SK-N-MC (cell line): ENCODE measurements at regions not wholly inside any gene's neighbourhood (a gene's known extent, or its start where the extent isn't known, plus 50 kb on each side); places are given as distances from the start of the nearest gene placed in this dataset.

Experiments
- DNase-seq: peaks from one replicate; pipeline ENCODE4 v3.0.0-alpha.2; 2011; ENCODE audit warnings: low read depth, low spot score
- H3K27ac ChIP-seq: fragments of 200-600 bp; sonication (generic); 2 replicates; pipeline ENCODE4 v1.5.1; 2016; ENCODE audit warnings: mixed run types
- H3K36me3 ChIP-seq: fragments of 200-600 bp; sonication (generic); 2 replicates; pipeline ENCODE4 v1.6.1; 2017; ENCODE audit warnings: antibody characterized with exemption, low read length, mixed read lengths; ENCODE audit not compliant: insufficient read depth
- H3K4me3 ChIP-seq: fragments of 200-600 bp; sonication (generic); 2 replicates; pipeline ENCODE4 v1.5.1; 2016
- H3K9ac ChIP-seq: fragments of 200-600 bp; sonication (generic); 2 replicates; pipeline ENCODE4 v1.8.0; 2017; ENCODE audit warnings: mixed run types, mixed read lengths; ENCODE audit not compliant: insufficient read length
- H3K9me3 ChIP-seq: fragments of 200-600 bp; sonication (generic); 2 replicates; pipeline ENCODE4 v1.6.1; 2017; ENCODE audit warnings: low read depth, mild to moderate bottlenecking, antibody characterized with exemption, low read length, moderate library complexity, mixed read lengths
- EZH2 ChIP-seq: fragments of 200-600 bp; sonication (generic); IDR thresholded peaks from one replicate; pipeline ENCODE4 v1.6.1; 2017; ENCODE audit warnings: antibody characterized with exemption
- FOXP2 ChIP-seq: optimal IDR thresholded peaks from 2 replicates; pipeline ENCODE3; 2011; ENCODE audit warnings: mild to moderate bottlenecking, moderate library complexity; ENCODE audit not compliant: insufficient read depth; ENCODE audit errors: extremely low read length, control extremely low read depth
- POLR2AphosphoS5 ChIP-seq: IDR thresholded peaks from 2 replicates; pipeline ENCODE4 v1.6.1; 2012; ENCODE audit warnings: mild to moderate bottlenecking, low read depth, low read length, borderline replicate concordance

DNA sequence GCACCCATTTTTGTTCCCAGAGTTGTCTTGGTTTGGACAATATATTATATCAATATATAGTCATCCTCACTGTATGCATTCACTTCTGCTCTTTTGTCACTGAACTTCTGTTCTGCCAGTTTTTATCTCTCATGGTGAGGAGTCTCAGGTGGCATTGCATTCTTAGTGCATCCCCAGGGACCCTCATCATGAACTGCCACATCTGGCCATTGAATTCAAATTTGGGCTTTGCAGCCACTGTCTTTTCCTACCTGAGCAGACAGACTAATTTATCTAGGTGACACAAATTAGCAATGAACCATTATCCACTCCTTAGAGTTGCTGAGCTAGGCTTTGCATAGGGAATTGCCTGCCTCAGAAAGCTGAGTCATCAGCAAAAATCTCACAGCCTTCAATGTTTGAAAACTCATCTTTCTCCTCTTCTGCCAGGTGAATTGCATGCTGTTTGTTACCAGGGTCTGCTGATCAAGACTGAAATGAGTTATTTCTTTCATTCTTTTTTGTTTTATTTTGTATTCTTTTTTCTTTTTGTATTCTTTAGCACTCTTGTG lies 316.8 kb upstream of the MTPN start:
- Histone ChIP-seq H3K27ac (no peak overlapping the region), H3K9ac (no peak overlapping the region), H3K9me3 (no peaks in the 10 kb centered on the region), H3K36me3 (no peaks in the 10 kb centered on the region), H3K4me3 (no peak overlapping the region)
- no peak for DNase-seq
- no peak for TF ChIP-seq FOXP2
- no peak for TF ChIP-seq EZH2
- no peak for TF ChIP-seq POLR2AphosphoS5

DNA sequence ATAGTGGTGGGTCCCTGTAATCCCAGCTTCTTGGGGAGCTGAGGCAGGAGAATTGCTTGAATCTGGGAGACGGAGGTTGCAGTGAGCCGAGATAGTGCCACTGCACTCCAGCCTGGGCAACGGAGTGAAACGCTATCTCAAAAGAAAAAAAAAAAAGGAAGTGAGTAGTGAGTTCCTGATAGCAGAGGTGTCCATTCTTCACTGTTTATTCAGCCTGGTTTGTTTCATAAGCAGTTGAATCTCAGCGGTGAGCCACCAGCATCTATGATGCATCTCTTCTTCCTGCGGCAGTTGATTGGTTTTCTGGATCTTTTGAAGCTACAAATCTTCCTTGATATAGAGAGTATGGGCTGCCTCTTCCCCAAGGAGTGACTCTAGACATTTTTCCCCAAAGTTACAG lies 316.1 kb upstream of the MTPN start:
- DNase-seq = no peak
- H3K36me3 ChIP-seq = no peaks in the 10 kb centered on the region
- H3K4me3 ChIP-seq = no peak overlapping the region
- no peaks in the 10 kb centered on the region for H3K9me3 ChIP-seq
- H3K27ac ChIP-seq = no peak overlapping the region
- no peak overlapping the region for H3K9ac ChIP-seq
- TF ChIP-seq FOXP2 = no peak
- TF ChIP-seq POLR2AphosphoS5 = no peak
- TF ChIP-seq EZH2 = no peak

DNA sequence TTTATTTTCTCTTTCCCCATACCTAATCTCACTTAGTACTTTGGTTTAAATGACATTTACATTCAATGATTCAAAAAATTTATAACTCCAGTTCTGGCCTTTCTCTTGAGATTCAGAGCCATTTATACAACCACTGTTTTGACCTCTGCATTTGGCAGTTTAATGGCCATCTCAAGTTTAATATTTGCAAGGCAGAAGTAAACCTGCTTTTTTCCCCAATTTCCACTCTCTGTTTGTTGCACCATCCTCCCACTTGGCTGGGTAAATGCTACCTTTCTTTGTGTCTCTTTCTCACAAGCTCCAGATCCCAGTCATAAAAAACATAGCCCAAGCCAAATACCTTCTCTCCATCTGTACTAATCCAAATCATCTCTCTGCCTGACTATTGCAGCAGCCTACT lies 315.2 kb upstream of the MTPN start:
- no peak for DNase-seq
- H3K27ac ChIP-seq = no peak overlapping the region
- H3K36me3 ChIP-seq = no peaks in the 10 kb centered on the region
- H3K9me3 ChIP-seq = no peaks in the 10 kb centered on the region
- no peak for TF ChIP-seq EZH2
- no peak for TF ChIP-seq FOXP2
- no peak for TF ChIP-seq POLR2AphosphoS5
- no peak overlapping the region for H3K9ac ChIP-seq
- no peak overlapping the region for H3K4me3 ChIP-seq

DNA sequence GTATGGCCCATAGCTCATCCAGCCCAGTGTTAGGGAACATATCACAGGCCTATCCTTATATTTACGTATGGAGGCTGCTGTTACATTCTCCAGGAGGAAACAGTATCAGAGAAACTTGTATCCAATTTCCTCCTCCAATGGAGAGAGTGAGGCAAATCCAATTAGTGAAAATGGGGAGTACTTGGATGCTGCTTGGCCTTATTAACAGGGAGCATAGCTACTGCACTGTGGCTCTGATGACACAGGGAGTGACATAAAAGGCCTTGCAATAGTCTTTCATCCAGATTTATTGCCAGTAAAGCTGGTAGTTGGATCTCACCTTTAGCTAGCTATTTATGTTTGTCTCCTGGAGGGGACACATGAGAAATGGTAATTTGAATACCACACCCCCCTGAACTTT lies 313.2 kb upstream of the MTPN start:
- no peak for DNase-seq
- TF ChIP-seq FOXP2 (no peak), POLR2AphosphoS5 (no peak), EZH2 (no peak)
- H3K4me3 ChIP-seq = no peak overlapping the region
- no peak overlapping the region for H3K27ac ChIP-seq
- H3K9ac ChIP-seq = no peak overlapping the region
- H3K9me3 ChIP-seq = no peaks in the 10 kb centered on the region
- H3K36me3 ChIP-seq = no peaks in the 10 kb centered on the region

DNA sequence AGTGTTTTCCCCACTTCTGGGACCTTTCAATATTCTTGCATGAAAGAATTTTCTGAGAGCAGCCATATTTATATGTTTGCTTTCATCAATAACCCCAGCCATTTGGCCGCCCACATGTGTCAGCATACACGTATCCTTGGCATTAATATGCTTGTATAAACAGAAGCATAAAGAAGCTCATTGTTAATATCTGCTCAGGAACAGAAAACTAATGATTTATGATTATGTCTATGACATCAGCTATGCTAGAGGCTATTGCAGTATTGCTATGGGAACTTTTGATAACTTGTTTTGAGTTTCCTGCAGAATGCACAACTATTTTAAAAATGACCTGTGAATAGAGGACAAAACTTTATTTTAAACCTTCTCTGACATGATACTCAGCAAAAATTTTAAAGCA lies 300.9 kb upstream of the MTPN start:
- no peak for TF ChIP-seq FOXP2
- TF ChIP-seq POLR2AphosphoS5 = no peak
- no peak for TF ChIP-seq EZH2
- Histone ChIP-seq H3K36me3 (no peaks in the 10 kb centered on the region), H3K4me3 (peak overlapping the region; percentile 39), H3K9ac (peak overlapping the region; percentile 47), H3K27ac (peak overlapping the region; percentile 99), H3K9me3 (no peaks in the 10 kb centered on the region)
- peak; percentile 42 for DNase-seq

DNA sequence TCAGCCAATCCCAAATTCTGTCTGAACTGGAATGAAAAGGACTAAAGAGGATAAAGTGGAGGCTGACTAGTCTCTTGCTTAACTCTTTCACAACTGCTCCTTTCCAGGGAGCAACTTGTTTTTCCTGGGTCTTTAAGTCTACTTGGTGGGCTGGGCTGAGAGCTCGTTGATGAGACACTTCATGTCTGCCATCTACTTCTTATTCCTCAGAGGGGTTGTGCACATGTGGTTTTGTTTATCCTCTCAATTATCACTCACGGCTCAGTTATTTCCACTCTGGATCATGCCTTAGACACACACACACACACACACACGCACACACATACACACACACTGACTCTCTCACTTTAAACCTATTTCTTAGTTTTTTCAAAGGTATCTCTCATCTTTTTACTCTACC lies 298.6 kb upstream of the MTPN start:
- peak; percentile 93 for DNase-seq
- peak overlapping the region; percentile 99 for H3K27ac ChIP-seq
- peak overlapping the region; percentile 78 for H3K9ac ChIP-seq
- TF ChIP-seq FOXP2 = peak; percentile 91
- TF ChIP-seq EZH2 = no peak
- no peak; the same call in 1 of the 2 replicates for TF ChIP-seq POLR2AphosphoS5
- H3K4me3 ChIP-seq = peak overlapping the region; percentile 73
- no peaks in the 10 kb centered on the region for H3K36me3 ChIP-seq
- no peaks in the 10 kb centered on the region for H3K9me3 ChIP-seq

DNA sequence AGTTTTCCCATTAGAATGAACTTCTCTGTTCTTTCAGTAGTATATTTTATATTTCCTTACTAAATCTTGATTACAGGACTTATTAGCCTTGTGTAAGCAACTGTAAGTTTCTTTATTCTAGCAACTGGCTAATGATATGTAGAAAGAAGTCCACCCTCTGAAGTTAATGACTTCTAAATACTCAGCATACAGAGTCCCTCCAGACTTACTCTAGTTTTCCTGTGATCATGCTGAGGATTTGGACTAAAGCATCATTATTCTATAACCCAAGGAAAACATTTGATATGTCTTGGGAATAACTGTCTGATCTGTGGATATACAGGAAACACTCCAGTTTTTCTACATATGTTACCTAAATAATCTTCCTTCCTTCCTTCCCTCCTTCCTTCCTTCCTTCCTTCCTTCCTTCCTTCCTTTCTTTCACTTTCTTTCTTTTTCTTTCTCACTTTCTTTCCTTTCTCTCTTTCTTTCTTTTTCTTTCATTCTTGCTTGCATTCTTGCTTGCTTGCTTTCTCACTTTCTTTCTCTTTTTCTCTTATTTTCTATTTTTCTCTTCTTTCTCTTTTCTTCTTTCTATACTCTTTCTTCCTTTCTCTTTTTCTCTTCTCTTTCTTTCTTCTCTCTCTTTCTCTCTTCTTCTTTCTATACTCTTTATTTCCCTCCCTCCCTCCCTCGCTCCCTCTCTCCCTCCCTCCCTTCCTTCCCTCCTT lies 297.6 kb upstream of the MTPN start:
- Histone ChIP-seq H3K9me3 (no peaks in the 10 kb centered on the region), H3K4me3 (peak overlapping the region; percentile 73), H3K9ac (peak overlapping the region; percentile 54), H3K36me3 (no peaks in the 10 kb centered on the region), H3K27ac (peak overlapping the region; percentile 99)
- TF ChIP-seq EZH2 (no peak), FOXP2 (no peak), POLR2AphosphoS5 (no peak; the same call in 1 of the 2 replicates)
- peak; percentile 90 for DNase-seq

DNA sequence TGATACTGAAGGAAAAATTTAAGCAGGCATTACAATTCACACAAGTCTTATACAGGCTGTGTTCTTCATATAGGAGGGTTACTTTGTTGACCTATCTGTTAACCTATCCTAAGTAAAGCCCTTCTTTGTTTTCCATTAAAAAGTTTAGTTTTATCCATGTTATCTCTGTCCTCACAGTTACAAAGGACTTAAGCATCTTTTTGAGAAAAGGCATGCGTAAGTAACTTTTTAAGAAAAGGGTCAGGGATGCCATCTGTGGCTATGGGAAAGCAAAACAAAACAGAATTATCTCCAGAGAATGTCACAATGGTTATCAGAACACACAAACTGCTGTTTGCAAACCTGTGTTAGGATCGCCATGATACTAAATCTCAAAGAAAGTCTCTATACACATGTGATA lies 295.8 kb upstream of the MTPN start:
- Histone ChIP-seq H3K36me3 (no peaks in the 10 kb centered on the region), H3K4me3 (no peak overlapping the region), H3K27ac (peak overlapping the region; percentile 99), H3K9me3 (no peaks in the 10 kb centered on the region), H3K9ac (no peak overlapping the region)
- DNase-seq = no peak
- no peak for TF ChIP-seq FOXP2

DNA sequence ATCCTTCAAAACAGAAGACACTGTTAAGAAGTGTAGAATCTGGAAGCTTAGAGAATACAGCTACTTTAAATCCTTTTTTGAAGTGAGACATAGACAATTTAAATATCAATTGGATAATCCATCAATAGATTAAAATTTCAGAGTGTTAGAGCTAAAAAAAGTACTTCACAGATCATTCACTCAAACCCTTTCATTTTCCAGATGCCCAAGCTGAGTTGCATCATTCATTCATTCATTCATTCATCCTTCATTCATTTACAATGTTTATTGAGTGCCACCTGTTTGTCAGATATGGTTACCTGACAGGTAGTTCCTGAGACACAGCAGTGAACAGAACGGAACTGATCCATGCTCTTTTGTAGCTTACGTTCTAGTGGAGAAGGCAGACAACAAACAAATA lies 290.7 kb upstream of the MTPN start:
- H3K9ac ChIP-seq = no peak overlapping the region
- no peaks in the 10 kb centered on the region for H3K36me3 ChIP-seq
- DNase-seq = no peak
- no peak overlapping the region for H3K27ac ChIP-seq
- no peaks in the 10 kb centered on the region; the same call in 1 of the 2 replicates for H3K9me3 ChIP-seq
- TF ChIP-seq POLR2AphosphoS5 (no peak), EZH2 (no peak), FOXP2 (no peak)
- no peak overlapping the region for H3K4me3 ChIP-seq
